Type B pancreatic cell (in vitro differentiated cells): ENCODE measurements at regions not wholly inside any gene's neighbourhood (a gene's known extent, or its start where the extent isn't known, plus 50 kb on each side); places are given as distances from the start of the nearest gene placed in this dataset.

Experiments
- DNase-seq: peaks from one replicate; pipeline ENCODE4 v3.0.0; 2021; ENCODE audit warnings: mixed read lengths; ENCODE audit not compliant: unreplicated experiment; ENCODE audit errors: extremely low spot score
- H3K27ac Mint-ChIP-seq: 2 replicates; pipeline ENCODE4 v1.8.0; 2021; ENCODE audit warnings: mild to moderate bottlenecking, mixed read lengths
- H3K27me3 Mint-ChIP-seq: 2 replicates; pipeline ENCODE4 v1.8.0; 2021; ENCODE audit warnings: mixed read lengths
- H3K36me3 Mint-ChIP-seq: 2 replicates; pipeline ENCODE4 v1.8.0; 2021; ENCODE audit warnings: mixed read lengths
- H3K4me1 Mint-ChIP-seq: one replicate; pipeline ENCODE4 v1.8.0; 2021; ENCODE audit warnings: mixed read lengths; ENCODE audit not compliant: unreplicated experiment
- H3K4me3 Mint-ChIP-seq: 2 replicates; pipeline ENCODE4 v1.8.0; 2021; ENCODE audit warnings: mild to moderate bottlenecking, mixed read lengths
- H3K9me3 Mint-ChIP-seq: 2 replicates; pipeline ENCODE4 v1.8.0; 2021; ENCODE audit warnings: mixed read lengths
- TF ChIP-seq, protein P1 (sequence below): fragments of 200-600 bp; sonication (generic); conservative IDR thresholded peaks from 2 replicates; pipeline ENCODE4 v1.5.0; 2021; ENCODE audit warnings: antibody characterized with exemption, mild to moderate bottlenecking

- DNase-seq: no peak
- H3K4me3 Mint-ChIP-seq: no peak overlapping the region
- no peaks in the 10 kb centered on the region for H3K27me3 Mint-ChIP-seq
- no peaks in the 10 kb centered on the region for H3K36me3 Mint-ChIP-seq
- no peak overlapping the region for H3K27ac Mint-ChIP-seq
- no peaks in the 10 kb centered on the region for H3K9me3 Mint-ChIP-seq
- TF ChIP-seq, protein P1, sequence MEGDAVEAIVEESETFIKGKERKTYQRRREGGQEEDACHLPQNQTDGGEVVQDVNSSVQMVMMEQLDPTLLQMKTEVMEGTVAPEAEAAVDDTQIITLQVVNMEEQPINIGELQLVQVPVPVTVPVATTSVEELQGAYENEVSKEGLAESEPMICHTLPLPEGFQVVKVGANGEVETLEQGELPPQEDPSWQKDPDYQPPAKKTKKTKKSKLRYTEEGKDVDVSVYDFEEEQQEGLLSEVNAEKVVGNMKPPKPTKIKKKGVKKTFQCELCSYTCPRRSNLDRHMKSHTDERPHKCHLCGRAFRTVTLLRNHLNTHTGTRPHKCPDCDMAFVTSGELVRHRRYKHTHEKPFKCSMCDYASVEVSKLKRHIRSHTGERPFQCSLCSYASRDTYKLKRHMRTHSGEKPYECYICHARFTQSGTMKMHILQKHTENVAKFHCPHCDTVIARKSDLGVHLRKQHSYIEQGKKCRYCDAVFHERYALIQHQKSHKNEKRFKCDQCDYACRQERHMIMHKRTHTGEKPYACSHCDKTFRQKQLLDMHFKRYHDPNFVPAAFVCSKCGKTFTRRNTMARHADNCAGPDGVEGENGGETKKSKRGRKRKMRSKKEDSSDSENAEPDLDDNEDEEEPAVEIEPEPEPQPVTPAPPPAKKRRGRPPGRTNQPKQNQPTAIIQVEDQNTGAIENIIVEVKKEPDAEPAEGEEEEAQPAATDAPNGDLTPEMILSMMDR: no peak
- no peaks in the 10 kb centered on the region for H3K4me1 Mint-ChIP-seq
Observed at GRCh38 chr2:146894514-146894913, 950.3 kb upstream of the ACVR2A start.

- H3K27ac Mint-ChIP-seq: no peak overlapping the region
- H3K9me3 Mint-ChIP-seq: no peaks in the 10 kb centered on the region
- TF ChIP-seq, protein P1: no peak
- no peaks in the 10 kb centered on the region for H3K27me3 Mint-ChIP-seq
- H3K4me3 Mint-ChIP-seq: no peak overlapping the region
- no peaks in the 10 kb centered on the region for H3K4me1 Mint-ChIP-seq
- DNase-seq: no peak
- H3K36me3 Mint-ChIP-seq: no peaks in the 10 kb centered on the region
Observed at GRCh38 chr2:146893500-146894041, 951.3 kb upstream of the ACVR2A start.

GRCh38 chr2:146890491-146890890 lies 954.3 kb upstream of the ACVR2A start:
- Mint-ChIP-seq H3K4me1 (no peaks in the 10 kb centered on the region), H3K36me3 (no peaks in the 10 kb centered on the region), H3K27me3 (no peaks in the 10 kb centered on the region), H3K27ac (no peak overlapping the region), H3K4me3 (no peak overlapping the region), H3K9me3 (no peaks in the 10 kb centered on the region)
- DNase-seq: no peak
- TF ChIP-seq, protein P1: no peak

DNA sequence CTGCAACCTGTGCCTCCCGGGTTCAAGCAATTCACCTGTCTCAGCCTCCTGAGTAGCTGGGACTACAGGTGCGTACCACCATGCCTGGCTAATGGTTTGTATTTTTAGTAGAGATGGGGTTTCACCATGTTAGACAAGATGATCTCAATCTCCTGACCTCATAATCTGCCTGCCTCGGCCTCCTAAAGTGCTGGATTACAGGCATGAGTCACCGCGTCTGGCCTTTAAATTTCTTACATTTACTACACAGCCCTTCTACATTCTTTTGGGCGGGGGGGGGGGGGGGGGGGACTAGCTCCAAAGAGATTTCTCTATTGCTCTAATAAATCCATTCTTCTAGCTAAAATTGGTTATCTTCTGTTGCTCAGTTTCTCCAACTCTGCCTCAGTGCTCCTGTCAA lies 964.9 kb upstream of the ACVR2A start:
- TF ChIP-seq, protein P1: no peak
- H3K9me3 Mint-ChIP-seq: no peaks in the 10 kb centered on the region
- no peak overlapping the region for H3K4me3 Mint-ChIP-seq
- H3K27ac Mint-ChIP-seq: no peak overlapping the region
- no peaks in the 10 kb centered on the region for H3K27me3 Mint-ChIP-seq
- no peaks in the 10 kb centered on the region for H3K36me3 Mint-ChIP-seq
- no peaks in the 10 kb centered on the region for H3K4me1 Mint-ChIP-seq
- no peak for DNase-seq

GRCh38 chr2:146874260-146874658 lies 970.6 kb upstream of the ACVR2A start:
- DNase-seq: no peak
- Mint-ChIP-seq H3K4me3 (no peak overlapping the region), H3K4me1 (no peaks in the 10 kb centered on the region), H3K36me3 (no peaks in the 10 kb centered on the region), H3K9me3 (no peaks in the 10 kb centered on the region), H3K27me3 (no peaks in the 10 kb centered on the region), H3K27ac (no peak overlapping the region)
- TF ChIP-seq, protein P1: no peak
